Cardiac muscle cell (in vitro differentiated cells and primary cell): ENCODE measurements at regions not wholly inside any gene's neighbourhood (a gene's known extent, or its start where the extent isn't known, plus 50 kb on each side); places are given as distances from the start of the nearest gene placed in this dataset.

ENCODE experiments used
- DNase-seq, 2 donors: peaks; one replicate each; pipeline versions ENCODE4 v3.0.0 to v3.0.0-alpha.2; 2010 to 2017; ENCODE audit warnings: low read depth in 1 of 2, low spot score in 1 of 2
- H3K27ac ChIP-seq: fragments of 200-600 bp; sonication (generic); 2 replicates; pipeline ENCODE4 v1.5.1; 2016
- H3K27me3 ChIP-seq: fragments of 200-600 bp; sonication (generic); 2 replicates; pipeline ENCODE4 v1.6.0; 2016; ENCODE audit warnings: control low read depth
- H3K36me3 ChIP-seq: fragments of 200-600 bp; sonication (generic); 2 replicates; pipeline ENCODE4 v1.5.1; 2016; ENCODE audit warnings: control low read depth
- H3K4me1 ChIP-seq: fragments of 200-600 bp; sonication (generic); 2 replicates; pipeline ENCODE4 v1.8.1; 2017; ENCODE audit warnings: low read depth, mild to moderate bottlenecking, mixed run types
- H3K4me3 ChIP-seq: fragments of 200-600 bp; sonication (generic); 2 replicates; pipeline ENCODE4 v1.5.1; 2016; ENCODE audit warnings: mild to moderate bottlenecking
- H3K9me3 ChIP-seq: fragments of 200-600 bp; sonication (generic); 2 replicates; pipeline ENCODE4 v1.5.1; 2017; ENCODE audit warnings: low read depth, mild to moderate bottlenecking, control low read depth
- TF ChIP-seq, protein P1 (sequence below): IDR thresholded peaks from 2 replicates; pipeline ENCODE4 v1.5.1; 2012; ENCODE audit warnings: low read depth, mild to moderate bottlenecking, low read length

DNA sequence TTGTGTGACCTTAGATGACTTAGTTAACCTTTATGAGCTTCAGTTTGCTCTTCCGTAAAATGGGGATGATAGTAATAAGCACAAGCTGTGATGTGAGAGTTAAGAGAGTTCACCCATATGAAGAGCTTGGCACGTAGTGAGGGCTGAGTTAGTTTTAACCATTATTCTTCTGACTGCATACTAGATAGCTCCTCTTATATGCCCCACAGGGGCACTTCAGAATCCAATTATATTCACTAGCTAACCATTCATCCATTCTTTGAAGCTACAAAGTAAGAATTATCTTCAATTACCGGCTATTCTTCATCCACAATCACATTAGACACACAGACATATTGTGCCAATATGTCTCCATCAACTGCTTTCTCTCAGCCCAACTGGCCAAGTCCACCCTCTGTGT lies 159.0 kb upstream of the STT3B start:
- Histone ChIP-seq H3K27ac (no peak overlapping the region), H3K36me3 (no peaks in the 10 kb centered on the region), H3K9me3 (no peaks in the 10 kb centered on the region), H3K4me1 (no peaks in the 10 kb centered on the region), H3K4me3 (no peak overlapping the region), H3K27me3 (no peaks in the 10 kb centered on the region)
- no peak for DNase-seq
- TF ChIP-seq, protein P1, sequence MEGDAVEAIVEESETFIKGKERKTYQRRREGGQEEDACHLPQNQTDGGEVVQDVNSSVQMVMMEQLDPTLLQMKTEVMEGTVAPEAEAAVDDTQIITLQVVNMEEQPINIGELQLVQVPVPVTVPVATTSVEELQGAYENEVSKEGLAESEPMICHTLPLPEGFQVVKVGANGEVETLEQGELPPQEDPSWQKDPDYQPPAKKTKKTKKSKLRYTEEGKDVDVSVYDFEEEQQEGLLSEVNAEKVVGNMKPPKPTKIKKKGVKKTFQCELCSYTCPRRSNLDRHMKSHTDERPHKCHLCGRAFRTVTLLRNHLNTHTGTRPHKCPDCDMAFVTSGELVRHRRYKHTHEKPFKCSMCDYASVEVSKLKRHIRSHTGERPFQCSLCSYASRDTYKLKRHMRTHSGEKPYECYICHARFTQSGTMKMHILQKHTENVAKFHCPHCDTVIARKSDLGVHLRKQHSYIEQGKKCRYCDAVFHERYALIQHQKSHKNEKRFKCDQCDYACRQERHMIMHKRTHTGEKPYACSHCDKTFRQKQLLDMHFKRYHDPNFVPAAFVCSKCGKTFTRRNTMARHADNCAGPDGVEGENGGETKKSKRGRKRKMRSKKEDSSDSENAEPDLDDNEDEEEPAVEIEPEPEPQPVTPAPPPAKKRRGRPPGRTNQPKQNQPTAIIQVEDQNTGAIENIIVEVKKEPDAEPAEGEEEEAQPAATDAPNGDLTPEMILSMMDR: no peak

- H3K36me3 ChIP-seq: no peaks in the 10 kb centered on the region
- DNase-seq: peak in 1 of 2 donors; percentile 21
- no peaks in the 10 kb centered on the region for H3K27me3 ChIP-seq
- no peak overlapping the region for H3K4me3 ChIP-seq
- TF ChIP-seq, protein P1: no peak
- H3K9me3 ChIP-seq: no peaks in the 10 kb centered on the region
- no peak overlapping the region for H3K27ac ChIP-seq
- H3K4me1 ChIP-seq: no peaks in the 10 kb centered on the region
Measured at GRCh38 chr3:31377045-31377642, 155.6 kb upstream of the STT3B start.

DNA sequence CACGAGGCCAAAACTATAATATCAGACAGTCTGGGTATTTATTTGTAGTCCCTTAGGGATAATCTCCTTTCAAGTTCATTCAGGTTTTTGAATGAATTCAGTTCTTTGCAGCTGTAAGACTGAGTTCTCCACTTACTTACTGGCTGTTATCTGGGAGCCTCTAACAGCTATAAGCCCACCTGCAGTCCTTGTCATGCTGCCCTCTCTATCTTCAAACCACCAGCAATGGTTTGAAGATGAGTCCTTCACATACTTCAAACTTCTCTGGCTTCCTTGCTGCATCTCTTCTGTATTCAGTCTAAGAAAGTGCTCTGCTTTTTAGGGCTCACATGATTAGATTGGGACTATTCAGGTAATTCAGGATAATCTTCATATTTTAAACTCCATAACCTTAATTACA lies 154.5 kb upstream of the STT3B start:
- no peaks in the 10 kb centered on the region for H3K4me1 ChIP-seq

DNA sequence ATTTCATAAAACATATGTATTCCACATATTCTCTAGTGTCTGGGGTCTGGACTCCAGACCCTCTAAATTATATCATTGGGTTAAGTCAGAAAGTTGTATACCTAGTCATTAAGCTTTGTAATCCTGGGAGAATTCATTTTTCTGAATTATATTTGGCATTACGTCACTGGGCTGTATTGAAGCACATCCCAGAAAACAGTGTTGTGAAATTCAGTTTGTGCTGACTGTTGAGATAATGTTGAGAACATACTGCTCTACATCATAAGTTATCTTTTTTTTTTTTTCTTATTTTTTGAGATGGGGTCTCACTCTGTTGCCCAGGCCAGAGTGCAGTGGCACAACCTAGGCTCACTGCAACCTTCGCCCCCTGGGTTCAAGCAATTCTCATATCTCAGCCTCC lies 153.1 kb upstream of the STT3B start:
- Histone ChIP-seq H3K4me3 (no peak overlapping the region), H3K27ac (no peak overlapping the region), H3K4me1 (no peaks in the 10 kb centered on the region), H3K9me3 (no peaks in the 10 kb centered on the region), H3K27me3 (no peaks in the 10 kb centered on the region), H3K36me3 (no peaks in the 10 kb centered on the region)
- DNase-seq: peak in 1 of 2 donors; percentile 56
- TF ChIP-seq, protein P1: no peak

More for the DNA sequence above, 154.5 kb upstream of the STT3B start:
- Histone ChIP-seq H3K36me3 (no peaks in the 10 kb centered on the region), H3K9me3 (no peaks in the 10 kb centered on the region), H3K27ac (no peak overlapping the region), H3K4me3 (no peak overlapping the region), H3K27me3 (no peaks in the 10 kb centered on the region)
- TF ChIP-seq, protein P1: no peak
- no peak for DNase-seq

DNA sequence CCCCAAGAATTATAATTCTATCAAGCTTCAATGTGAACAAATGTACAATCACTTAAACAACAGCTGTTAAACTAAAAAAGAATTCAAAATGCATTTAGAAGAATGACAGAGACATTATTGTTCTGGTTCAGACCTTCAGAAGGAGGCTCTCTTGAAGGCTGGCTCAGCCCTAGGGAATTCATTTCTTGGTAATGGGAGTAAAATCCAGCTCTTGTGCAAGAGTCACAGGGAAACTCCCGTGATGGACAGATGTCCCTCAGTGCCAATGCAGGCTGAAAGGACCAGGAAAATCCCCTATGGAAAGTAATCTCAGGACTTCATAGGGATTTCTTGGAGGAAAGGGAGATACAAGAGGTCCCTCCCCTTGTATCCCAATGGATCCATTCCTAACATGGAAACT lies 149.9 kb upstream of the STT3B start:
- Histone ChIP-seq H3K36me3 (no peaks in the 10 kb centered on the region), H3K9me3 (no peaks in the 10 kb centered on the region), H3K27me3 (no peaks in the 10 kb centered on the region), H3K4me1 (no peaks in the 10 kb centered on the region), H3K27ac (no peak overlapping the region), H3K4me3 (no peak overlapping the region)
- TF ChIP-seq, protein P1: no peak
- no peak for DNase-seq
